ENCODE measurements at regions not wholly inside any gene's neighbourhood (a gene's known extent, or its start where the extent isn't known, plus 50 kb on each side); places are given as distances from the start of the nearest gene placed in this dataset.

DNA sequence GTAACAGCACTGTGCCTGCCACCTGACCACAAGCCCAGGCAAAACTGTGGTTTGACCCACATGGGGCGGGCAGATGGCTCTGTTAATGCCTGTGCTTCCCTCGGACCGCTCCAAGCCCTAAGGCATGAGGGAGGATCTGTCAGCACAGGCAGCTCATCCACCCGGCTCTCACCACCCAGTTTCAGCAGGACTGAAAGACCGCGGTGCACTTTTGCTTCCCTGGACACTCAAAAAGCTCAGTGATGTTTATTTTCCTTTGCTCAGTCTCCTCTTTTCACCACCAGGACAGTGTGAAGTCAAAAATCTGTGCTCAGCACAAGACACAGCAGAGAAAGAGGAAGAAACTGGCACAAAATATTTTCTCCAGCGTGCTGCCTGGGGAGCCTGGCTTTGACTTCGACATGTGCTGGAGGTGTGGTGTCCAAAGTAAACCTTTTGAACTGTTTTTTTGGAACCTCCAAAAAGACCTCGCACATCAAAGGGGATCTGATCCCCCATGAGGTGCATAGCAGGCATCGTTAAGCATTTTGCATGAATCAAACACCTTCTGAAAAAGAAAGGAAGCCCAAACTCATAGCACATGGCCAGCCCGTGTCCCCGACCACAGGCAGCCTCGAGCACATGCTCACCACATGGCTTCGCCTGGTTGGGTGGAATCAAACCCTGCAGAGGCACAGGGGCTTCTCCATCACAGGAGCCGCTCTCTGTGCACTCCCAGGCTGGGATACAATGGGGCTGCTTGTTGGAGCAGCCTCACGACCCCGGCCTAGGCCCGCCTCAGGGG is 441.7 kb upstream of the JARID2 start:
- no peak; the same call in 2 of the 3 replicates for ATAC-seq
- TF ChIP-seq RARB (CRISPR knock-in tag; IDR thresholded peaks at IDR 0.05), result no peak
- TF ChIP-seq OSR1 (CRISPR knock-in tag; IDR thresholded peaks at IDR 0.05), result no peak
- TF ChIP-seq SNAI2 (CRISPR knock-in tag; IDR thresholded peaks at IDR 0.05), result no peak
- TF ChIP-seq POU6F1 (CRISPR knock-in tag; IDR thresholded peaks at IDR 0.05; ENCODE audit: borderline replicate concordance, low read depth), result no peak
- no peak for TF ChIP-seq ZFP3 (CRISPR knock-in tag; IDR thresholded peaks at IDR 0.05)
- TF ChIP-seq ZFP30 (CRISPR knock-in tag; IDR thresholded peaks at IDR 0.05), result no peak
- no peak for TF ChIP-seq TOX (CRISPR knock-in tag; IDR thresholded peaks at IDR 0.05; ENCODE audit: borderline replicate concordance)
- TF ChIP-seq CSDC2 (CRISPR knock-in tag; IDR thresholded peaks at IDR 0.05), result no peak
- TF ChIP-seq, protein P1, sequence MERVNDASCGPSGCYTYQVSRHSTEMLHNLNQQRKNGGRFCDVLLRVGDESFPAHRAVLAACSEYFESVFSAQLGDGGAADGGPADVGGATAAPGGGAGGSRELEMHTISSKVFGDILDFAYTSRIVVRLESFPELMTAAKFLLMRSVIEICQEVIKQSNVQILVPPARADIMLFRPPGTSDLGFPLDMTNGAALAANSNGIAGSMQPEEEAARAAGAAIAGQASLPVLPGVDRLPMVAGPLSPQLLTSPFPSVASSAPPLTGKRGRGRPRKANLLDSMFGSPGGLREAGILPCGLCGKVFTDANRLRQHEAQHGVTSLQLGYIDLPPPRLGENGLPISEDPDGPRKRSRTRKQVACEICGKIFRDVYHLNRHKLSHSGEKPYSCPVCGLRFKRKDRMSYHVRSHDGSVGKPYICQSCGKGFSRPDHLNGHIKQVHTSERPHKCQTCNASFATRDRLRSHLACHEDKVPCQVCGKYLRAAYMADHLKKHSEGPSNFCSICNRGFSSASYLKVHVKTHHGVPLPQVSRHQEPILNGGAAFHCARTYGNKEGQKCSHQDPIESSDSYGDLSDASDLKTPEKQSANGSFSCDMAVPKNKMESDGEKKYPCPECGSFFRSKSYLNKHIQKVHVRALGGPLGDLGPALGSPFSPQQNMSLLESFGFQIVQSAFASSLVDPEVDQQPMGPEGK (CRISPR knock-in tag; IDR thresholded peaks at IDR 0.05; ENCODE audit: borderline replicate concordance), result no peak
- no peak for TF ChIP-seq ESRRG (CRISPR knock-in tag; IDR thresholded peaks at IDR 0.05)
- TF ChIP-seq TSHZ2 (CRISPR knock-in tag; IDR thresholded peaks at IDR 0.05), result no peak; the same call in 1 of the 2 replicates

DNA sequence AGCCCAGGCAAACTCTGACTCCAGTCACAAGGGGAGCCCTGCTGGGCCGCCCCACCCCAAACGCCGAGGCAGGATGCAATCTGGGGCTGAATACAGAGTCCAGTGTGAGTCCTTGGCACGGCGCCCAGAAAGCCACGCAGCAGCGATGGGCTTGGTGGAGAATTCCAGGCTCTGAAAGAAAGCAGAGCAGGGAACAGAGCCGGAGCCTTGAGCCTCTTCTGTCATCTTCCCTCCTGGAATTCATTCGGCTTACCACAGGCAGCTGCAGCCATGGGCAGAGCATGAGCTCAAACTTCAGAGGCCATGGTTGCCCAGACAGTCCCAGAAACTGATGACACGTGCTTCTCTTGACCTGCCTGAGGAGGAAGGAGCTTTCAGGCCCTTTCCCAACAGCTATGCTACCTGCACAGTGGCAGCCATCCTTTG is 441.1 kb upstream of the JARID2 start:
- peak; percentile 51; the same call in 2 of the 3 replicates for ATAC-seq
- TF ChIP-seq ZFP3 (CRISPR knock-in tag; IDR thresholded peaks at IDR 0.05) (no peak), ZFP30 (CRISPR knock-in tag; IDR thresholded peaks at IDR 0.05) (no peak), CREB5 (CRISPR knock-in tag; IDR thresholded peaks at IDR 0.05; ENCODE audit: low read depth) (no peak), PPARA (CRISPR knock-in tag; IDR thresholded peaks at IDR 0.05; ENCODE audit: borderline replicate concordance) (no peak), ZNF8 (CRISPR knock-in tag; IDR thresholded peaks at IDR 0.05) (0 out of 2 replicates have a peak, but pooled peaks have one; percentile 32), ARNTL (CRISPR knock-in tag; IDR thresholded peaks at IDR 0.05; ENCODE audit: borderline replicate concordance, low read depth) (no peak), TCF4 (CRISPR knock-in tag; IDR thresholded peaks at IDR 0.05; ENCODE audit: borderline replicate concordance) (peak; percentile 52; the same call in 1 of the 2 replicates), SNAI2 (CRISPR knock-in tag; IDR thresholded peaks at IDR 0.05) (no peak), TSHZ2 (CRISPR knock-in tag; IDR thresholded peaks at IDR 0.05) (0 out of 2 replicates have a peak, but pooled peaks have one; percentile 23)
- TF ChIP-seq, protein P1 (CRISPR knock-in tag; IDR thresholded peaks at IDR 0.05; ENCODE audit: borderline replicate concordance), result no peak
